AG04450 (cell line): ENCODE measurements at regions not wholly inside any gene's neighbourhood (a gene's known extent, or its start where the extent isn't known, plus 50 kb on each side); places are given as distances from the start of the nearest gene placed in this dataset.

Experiments
- CTCF ChIA-PET: fragments of 300-600, 350-600 bp; formaldehyde crosslinking; extraction: SDS; loops from one replicate; lab custom pipeline; 2022; ENCODE audit warnings: antibody characterized with exemption, inconsistent platforms; lab: Charles Lee
- POLR2A ChIA-PET: fragments of 350-600 bp; formaldehyde crosslinking; extraction: SDS; loops from one replicate; lab custom pipeline; 2021; ENCODE audit warnings: antibody characterized with exemption, inconsistent platforms; lab: Yijun Ruan, JAX
- DNase-seq: peaks from one replicate; pipeline ENCODE4 v3.0.0-alpha.2; 2011; ENCODE audit warnings: low read depth, low spot score
- H3K27ac ChIP-seq: one replicate; pipeline ENCODE4 v1.5.1; 2012; ENCODE audit warnings: low read depth, low read length, control low read depth
- H3K27me3 ChIP-seq: one replicate; pipeline ENCODE4 v1.6.0; 2012; ENCODE audit warnings: low read length; ENCODE audit not compliant: control insufficient read depth, insufficient read depth
- H3K4me3 ChIP-seq: 2 replicates; pipeline ENCODE4 v1.5.1; 2011; ENCODE audit warnings: mild to moderate bottlenecking, low read depth, low read length, control low read depth
- H3K9me3 ChIP-seq: 2 replicates; pipeline ENCODE4 v1.5.1; 2012; ENCODE audit warnings: low read length; ENCODE audit not compliant: control insufficient read depth, insufficient read depth
- TF ChIP-seq, protein P1 (sequence below): IDR thresholded peaks from 2 replicates; pipeline ENCODE4 v1.5.1; 2011; ENCODE audit warnings: low read depth, low read length, control low read depth, inconsistent platforms

DNA sequence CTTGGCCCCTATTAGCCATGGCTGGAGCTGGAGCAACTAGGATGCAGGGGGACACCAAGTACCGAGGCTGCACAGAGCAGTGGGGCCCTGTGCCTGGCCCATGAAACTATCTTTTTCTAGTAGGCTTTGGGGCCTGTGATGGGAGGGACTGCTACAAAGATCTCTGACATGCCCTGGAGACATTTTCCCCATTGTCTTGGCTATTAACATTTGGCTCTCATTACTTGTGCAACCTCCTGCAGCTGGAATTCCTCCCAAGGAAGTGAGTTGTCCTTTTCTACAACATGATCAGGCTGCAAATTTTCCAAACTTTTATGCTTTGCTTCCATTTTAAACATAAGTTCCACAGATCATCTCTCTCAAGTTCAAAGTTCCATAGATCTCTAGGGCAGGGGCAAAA is 174.7 kb upstream of the ANKFN1 start:
- no peaks in the 10 kb centered on the region for H3K27me3 ChIP-seq
- H3K9me3 ChIP-seq: no peaks in the 10 kb centered on the region
- H3K27ac ChIP-seq: no peak overlapping the region
- ChIA-PET CTCF (no interaction called here), POLR2A (no interaction called here)
- no peak overlapping the region for H3K4me3 ChIP-seq
- DNase-seq: no peak
- TF ChIP-seq, protein P1, sequence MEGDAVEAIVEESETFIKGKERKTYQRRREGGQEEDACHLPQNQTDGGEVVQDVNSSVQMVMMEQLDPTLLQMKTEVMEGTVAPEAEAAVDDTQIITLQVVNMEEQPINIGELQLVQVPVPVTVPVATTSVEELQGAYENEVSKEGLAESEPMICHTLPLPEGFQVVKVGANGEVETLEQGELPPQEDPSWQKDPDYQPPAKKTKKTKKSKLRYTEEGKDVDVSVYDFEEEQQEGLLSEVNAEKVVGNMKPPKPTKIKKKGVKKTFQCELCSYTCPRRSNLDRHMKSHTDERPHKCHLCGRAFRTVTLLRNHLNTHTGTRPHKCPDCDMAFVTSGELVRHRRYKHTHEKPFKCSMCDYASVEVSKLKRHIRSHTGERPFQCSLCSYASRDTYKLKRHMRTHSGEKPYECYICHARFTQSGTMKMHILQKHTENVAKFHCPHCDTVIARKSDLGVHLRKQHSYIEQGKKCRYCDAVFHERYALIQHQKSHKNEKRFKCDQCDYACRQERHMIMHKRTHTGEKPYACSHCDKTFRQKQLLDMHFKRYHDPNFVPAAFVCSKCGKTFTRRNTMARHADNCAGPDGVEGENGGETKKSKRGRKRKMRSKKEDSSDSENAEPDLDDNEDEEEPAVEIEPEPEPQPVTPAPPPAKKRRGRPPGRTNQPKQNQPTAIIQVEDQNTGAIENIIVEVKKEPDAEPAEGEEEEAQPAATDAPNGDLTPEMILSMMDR: no peak

DNA sequence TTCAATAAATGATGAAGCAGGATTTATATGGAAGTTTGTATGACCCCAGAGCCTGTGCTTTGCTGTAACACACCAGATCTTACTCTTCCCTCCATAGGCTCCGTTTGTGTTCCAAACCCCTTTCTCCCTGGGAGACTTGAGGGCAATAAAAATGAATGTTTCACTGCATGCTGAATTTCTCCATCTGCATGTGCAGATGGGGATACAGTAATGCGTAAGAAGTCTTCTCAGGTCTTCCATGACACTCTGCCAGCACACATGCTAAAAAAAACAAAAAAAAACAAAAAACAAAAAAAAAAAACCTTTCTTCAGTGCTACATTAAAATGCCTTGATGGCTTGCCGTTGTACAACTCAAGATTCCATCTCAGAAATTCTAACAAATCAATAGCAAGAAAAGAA is 170.2 kb upstream of the ANKFN1 start:
- no peaks in the 10 kb centered on the region for H3K27me3 ChIP-seq
- H3K4me3 ChIP-seq: no peak overlapping the region
- no peak overlapping the region for H3K27ac ChIP-seq
- CTCF ChIA-PET: no interaction called here
- POLR2A ChIA-PET: no interaction called here
- no peak for DNase-seq
- TF ChIP-seq, protein P1: no peak
- no peaks in the 10 kb centered on the region for H3K9me3 ChIP-seq

DNA sequence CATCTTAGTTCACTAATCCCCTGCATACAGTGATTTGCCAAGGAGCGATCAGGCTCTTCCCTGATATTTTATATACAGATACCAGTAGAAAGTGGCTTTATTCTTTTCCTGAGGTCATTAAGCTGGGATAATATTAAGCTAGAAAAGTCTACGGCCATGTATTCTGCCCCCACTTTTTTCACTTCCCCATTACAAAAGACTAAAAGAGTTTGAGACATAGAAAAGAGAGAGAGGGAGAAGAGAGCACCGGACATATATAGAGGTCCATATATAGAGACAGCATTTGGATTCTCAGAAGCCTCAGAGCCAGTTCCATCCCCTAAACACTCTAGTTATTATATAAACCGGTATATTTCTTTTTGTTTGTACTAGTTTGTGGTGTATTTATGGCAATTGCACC is 166.5 kb upstream of the ANKFN1 start:
- Histone ChIP-seq H3K4me3 (no peak overlapping the region), H3K27me3 (no peaks in the 10 kb centered on the region), H3K9me3 (no peaks in the 10 kb centered on the region), H3K27ac (no peak overlapping the region)
- ChIA-PET POLR2A (no interaction called here), CTCF (no interaction called here)
- DNase-seq: no peak
- TF ChIP-seq, protein P1: no peak

DNA sequence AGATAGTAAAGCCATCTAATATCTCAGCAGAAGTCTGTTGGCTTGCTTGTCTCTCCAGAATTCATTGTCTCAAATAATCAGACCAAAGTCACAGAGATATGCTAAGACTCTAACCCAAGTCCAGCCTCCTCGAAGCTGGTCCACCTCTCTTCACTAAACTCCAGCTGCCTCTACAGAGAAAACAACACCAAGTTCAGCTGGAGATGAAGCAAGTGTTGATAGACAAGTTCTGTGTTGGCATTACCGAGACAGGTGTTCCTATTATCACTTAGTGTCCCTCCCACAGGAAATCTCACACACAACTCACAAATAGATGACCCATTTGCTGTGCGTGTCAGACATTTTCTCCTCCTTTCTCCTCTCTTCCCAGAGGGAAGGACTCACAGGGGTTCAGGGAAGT is 164.4 kb upstream of the ANKFN1 start:
- no peak for DNase-seq
- Histone ChIP-seq H3K27ac (no peak overlapping the region), H3K27me3 (no peaks in the 10 kb centered on the region), H3K9me3 (no peaks in the 10 kb centered on the region), H3K4me3 (no peak overlapping the region)
- TF ChIP-seq, protein P1: no peak
- ChIA-PET CTCF (no interaction called here), POLR2A (no interaction called here)

DNA sequence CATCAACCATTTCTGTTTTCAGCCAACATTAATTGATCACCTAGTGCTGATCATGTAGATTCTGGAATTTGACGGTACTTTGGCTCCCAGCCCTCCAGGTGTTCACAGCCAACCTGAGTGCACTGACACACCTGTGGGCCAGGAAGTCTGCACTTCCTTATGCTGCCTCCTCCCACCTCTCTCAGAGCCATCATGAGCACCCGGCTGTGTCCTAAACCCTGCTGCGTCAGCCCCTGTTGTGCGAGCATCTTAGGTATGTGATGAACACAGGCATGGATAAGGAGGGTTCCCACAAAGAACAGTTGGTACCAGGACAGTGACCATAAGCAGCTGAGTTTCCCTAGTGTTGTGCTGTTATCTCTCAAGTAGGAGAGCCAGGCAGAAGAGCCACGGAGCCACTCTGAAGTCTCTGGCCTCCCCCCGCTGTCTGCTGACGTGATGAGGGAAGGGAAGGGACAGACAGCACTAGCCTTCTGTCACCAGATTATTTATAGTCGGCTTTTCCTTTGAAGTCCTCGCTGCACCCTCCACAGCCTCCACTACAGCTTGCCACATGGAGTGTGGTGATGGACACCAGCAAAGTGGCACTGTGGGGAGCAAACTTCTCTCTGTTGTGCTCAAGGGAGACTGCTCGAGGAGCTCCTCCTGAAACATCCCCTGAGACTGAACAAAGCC is 162.8 kb upstream of the ANKFN1 start:
- CTCF ChIA-PET: interaction anchor here (1.6 kb wide), 1 partner anchor 329 kb away, joined by 3 read pairs; no protein-coding TSS in a partner anchor
- Histone ChIP-seq H3K4me3 (no peak overlapping the region), H3K27me3 (no peaks in the 10 kb centered on the region), H3K9me3 (no peaks in the 10 kb centered on the region), H3K27ac (no peak overlapping the region)
- DNase-seq: no peak
- TF ChIP-seq, protein P1: no peak
- POLR2A ChIA-PET: no interaction called here
